Fibroblast of pulmonary artery (primary cell): ENCODE measurements at regions not wholly inside any gene's neighbourhood (a gene's known extent, or its start where the extent isn't known, plus 50 kb on each side); places are given as distances from the start of the nearest gene placed in this dataset.

Source experiments
- DNase-seq: peaks from one replicate; pipeline ENCODE4 v3.0.0-alpha.2; 2010; ENCODE audit warnings: low read depth
- H3K4me3 ChIP-seq: replicated peaks from 2 replicates; pipeline ENCODE4 v1.5.1; 2011; ENCODE audit warnings: low read depth, mild to moderate bottlenecking, control low read depth, low read length, moderate library complexity
- CTCF ChIP-seq: IDR thresholded peaks from 2 replicates; pipeline ENCODE4 v1.5.1; 2011; ENCODE audit warnings: mild to moderate bottlenecking, control low read depth, low read length, inconsistent platforms; ENCODE audit errors: missing control alignments

DNA sequence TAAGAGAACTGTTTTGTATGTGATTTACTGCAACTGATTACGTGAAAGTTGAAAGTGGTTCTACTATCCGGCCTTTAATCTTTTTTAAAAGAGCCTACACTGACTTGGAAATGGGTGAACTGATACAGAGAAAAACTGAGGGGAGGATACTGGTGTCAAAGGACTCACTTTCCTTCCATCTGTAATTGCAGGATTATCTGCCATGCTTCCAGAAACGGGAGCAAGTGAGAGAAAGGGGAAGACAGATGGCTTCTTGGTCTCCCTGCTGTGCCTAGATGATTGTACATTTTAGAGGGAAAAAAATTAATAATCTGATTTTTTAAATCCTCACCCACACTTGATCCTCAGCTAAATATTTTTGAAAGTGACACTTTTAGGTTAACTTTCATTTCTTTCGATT is 88.3 kb upstream of the GRID2 start:
- no peak overlapping the region for H3K4me3 ChIP-seq
- no peak for DNase-seq
- TF ChIP-seq CTCF, result no peak

GRCh38 chr4:92231511-92231910 is 72.3 kb upstream of the GRID2 start:
- H3K4me3 ChIP-seq, result no peak overlapping the region
- DNase-seq, result no peak
- no peak for TF ChIP-seq CTCF

- H3K4me3 ChIP-seq, result no peak overlapping the region
- DNase-seq, result no peak
- no peak for TF ChIP-seq CTCF
Observed at GRCh38 chr4:92232566-92232965, 71.2 kb upstream of the GRID2 start.

GRCh38 chr4:92234393-92235176 is 69.2 kb upstream of the GRID2 start:
- DNase-seq, result peak; percentile 100
- TF ChIP-seq CTCF, result no peak
- no peak overlapping the region for H3K4me3 ChIP-seq

GRCh38 chr4:92235731-92236130 is 68.0 kb upstream of the GRID2 start:
- no peak for TF ChIP-seq CTCF
- no peak overlapping the region for H3K4me3 ChIP-seq
- DNase-seq, result peak; percentile 40

DNA sequence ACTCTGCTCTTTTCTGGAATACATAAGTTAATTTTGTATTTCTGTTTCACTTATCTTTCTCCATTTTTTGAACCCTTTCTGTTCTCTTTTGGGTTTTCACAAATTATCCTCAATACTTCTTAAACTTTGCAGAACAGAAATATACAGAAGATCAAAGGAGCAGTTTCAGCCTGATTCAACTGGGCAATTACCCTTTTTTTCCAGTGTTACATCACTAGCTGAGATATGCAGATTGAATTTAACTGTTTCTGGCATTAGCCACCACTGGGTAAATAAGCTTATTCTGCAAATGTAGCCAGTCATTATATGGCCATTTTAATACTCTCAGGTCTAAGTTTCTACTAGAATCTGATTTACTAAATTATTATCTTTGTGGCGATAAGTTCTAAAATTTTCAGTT is 66.9 kb upstream of the GRID2 start:
- H3K4me3 ChIP-seq, result no peak overlapping the region
- peak; percentile 65 for DNase-seq
- TF ChIP-seq CTCF, result no peak

GRCh38 chr4:92237559-92237958 is 66.2 kb upstream of the GRID2 start:
- TF ChIP-seq CTCF, result no peak
- DNase-seq, result no peak
- no peak overlapping the region for H3K4me3 ChIP-seq
